ENCODE measurements at regions not wholly inside any gene's neighbourhood (a gene's known extent, or its start where the extent isn't known, plus 50 kb on each side); places are given as distances from the start of the nearest gene placed in this dataset.

DNA sequence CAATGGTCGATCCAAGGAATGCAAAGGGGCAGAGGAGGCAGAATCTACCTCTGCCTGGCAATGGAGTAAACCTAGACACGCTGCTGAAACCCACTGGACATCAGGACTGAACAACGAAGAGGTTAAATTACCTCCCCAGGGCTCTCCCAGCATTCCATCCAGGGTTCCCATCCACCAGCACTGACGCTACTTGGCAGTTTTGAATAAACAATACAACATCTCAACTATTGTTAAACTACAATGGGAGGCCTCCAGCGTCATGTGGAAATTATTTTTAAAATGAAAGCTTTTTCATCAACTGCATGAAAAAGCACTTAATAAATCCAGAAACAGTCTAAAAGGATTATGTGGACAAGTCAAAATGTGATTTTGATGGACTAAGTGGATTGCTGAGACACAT, 96.8 kb upstream of the NHSL1 start:
- no peak for TF ChIP-seq CTCF (IDR thresholded peaks at IDR 0.05; ENCODE audit: insufficient read depth, low read depth, low read length)
- no peak for DNase-seq (ENCODE audit: low read depth)
- H3K4me3 ChIP-seq (ENCODE audit: low read depth, low read length), result no peak overlapping the region

DNA sequence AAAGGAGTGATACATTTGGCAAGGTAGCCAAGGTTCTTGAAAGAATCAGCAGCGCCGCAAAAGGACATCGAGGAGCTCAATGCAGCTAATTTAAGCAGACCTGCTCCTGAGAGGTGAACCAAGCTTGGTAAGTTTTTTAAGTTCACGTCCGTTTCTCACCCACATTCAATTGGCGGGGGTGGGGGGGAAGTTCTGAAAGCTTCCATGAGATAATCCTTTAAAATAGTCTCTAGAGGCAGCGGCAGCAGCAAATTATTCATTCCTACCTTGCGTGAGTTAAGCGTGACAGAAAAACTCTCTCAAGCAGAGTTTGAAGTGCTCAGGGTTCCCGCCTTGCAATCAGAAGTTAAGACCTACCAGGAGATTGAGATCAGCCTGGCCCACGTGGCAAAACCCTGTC, 97.3 kb upstream of the NHSL1 start:
- H3K4me3 ChIP-seq (ENCODE audit: low read depth, low read length), result no peak overlapping the region
- DNase-seq (ENCODE audit: low read depth), result no peak
- TF ChIP-seq CTCF (IDR thresholded peaks at IDR 0.05; ENCODE audit: insufficient read depth, low read depth, low read length), result no peak

DNA sequence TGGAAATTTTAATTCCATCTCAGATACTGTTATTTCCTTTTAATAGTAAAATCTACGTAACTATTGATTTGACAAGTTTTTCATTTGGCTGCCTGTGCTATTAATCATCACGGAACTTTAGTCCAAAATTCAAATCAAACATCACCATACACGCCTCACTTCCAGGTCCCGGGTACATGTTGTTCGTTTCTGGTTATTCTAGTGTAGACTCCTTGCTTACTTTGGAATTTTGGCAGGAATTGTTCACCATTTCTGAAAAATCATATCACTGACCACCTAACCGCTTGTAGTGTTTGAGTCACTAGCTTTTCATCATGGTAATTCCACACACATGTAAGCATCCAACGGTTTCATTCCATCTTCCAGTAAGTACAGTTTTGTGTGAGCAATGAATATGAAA, 98.0 kb upstream of the NHSL1 start:
- DNase-seq (ENCODE audit: low read depth), result no peak
- TF ChIP-seq CTCF (IDR thresholded peaks at IDR 0.05; ENCODE audit: insufficient read depth, low read depth, low read length), result no peak
- no peak overlapping the region for H3K4me3 ChIP-seq (ENCODE audit: low read depth, low read length)

- H3K4me3 ChIP-seq (ENCODE audit: low read depth, low read length), result no peak overlapping the region
- no peak for DNase-seq (ENCODE audit: low read depth)
- no peak for TF ChIP-seq CTCF (IDR thresholded peaks at IDR 0.05; ENCODE audit: insufficient read depth, low read depth, low read length)
Measured at GRCh38 chr6:138598562-138599173, 99.4 kb upstream of the NHSL1 start.

DNA sequence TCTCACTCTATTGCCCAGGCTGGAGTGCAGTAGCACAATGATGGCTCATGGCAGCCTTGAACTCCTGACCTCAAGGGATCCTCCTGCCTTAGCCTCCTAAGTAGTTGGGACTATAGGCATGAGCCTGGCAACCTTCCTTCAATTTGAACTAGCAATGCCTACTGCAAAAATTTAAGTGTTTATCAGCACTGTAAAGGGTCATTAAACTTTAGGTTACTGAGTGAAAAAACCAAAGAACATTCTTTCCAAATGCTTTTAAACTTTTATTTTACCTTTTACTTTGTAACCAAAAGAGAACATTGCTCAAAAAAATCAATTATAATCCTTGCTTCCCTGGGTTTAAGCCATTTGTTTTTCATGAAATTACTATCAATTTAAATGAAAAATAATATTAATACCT, 101.0 kb upstream of the NHSL1 start:
- H3K4me3 ChIP-seq (ENCODE audit: low read depth, low read length), result no peak overlapping the region
- no peak for TF ChIP-seq CTCF (IDR thresholded peaks at IDR 0.05; ENCODE audit: insufficient read depth, low read depth, low read length)
- no peak for DNase-seq (ENCODE audit: low read depth)

DNA sequence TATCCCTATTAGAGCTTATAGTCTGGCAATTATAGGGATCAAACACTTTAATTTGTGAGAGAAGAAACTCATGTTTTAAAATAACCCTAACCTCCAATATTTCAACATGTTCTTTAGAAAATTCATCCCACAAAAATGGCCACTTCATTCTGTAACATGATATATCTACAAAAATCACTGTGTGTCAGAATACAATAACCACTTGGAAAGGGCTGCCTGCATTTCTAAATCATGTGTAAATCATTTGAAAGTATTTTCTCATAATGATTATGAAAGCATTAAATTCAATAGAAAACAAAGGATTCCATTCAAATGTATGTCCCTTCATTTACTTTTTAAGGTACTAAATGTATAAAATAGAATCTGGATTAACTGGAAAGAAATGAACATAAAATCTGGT, 101.4 kb upstream of the NHSL1 start:
- H3K4me3 ChIP-seq (ENCODE audit: low read depth, low read length), result no peak overlapping the region
- no peak for TF ChIP-seq CTCF (IDR thresholded peaks at IDR 0.05; ENCODE audit: insufficient read depth, low read depth, low read length)
- no peak for DNase-seq (ENCODE audit: low read depth)

DNA sequence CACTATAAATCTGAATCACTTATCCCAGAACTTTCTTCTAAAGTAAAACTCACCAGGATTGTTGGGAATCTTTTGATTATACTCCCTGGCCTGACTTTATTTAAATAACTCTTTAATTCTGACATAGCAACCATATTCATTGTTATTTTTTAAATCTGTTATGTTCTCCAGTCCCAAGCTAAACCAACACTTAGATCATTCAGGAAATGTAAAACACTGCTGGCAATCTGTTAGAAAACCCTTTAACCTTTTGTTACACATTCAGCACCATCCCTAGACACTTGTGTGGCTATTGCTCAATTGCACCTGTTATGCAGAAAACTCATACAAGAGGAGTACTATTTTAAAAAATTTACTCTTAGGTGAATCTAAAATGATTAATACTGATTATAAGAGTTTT, 101.8 kb upstream of the NHSL1 start:
- TF ChIP-seq CTCF (IDR thresholded peaks at IDR 0.05; ENCODE audit: insufficient read depth, low read depth, low read length), result no peak
- DNase-seq (ENCODE audit: low read depth), result peak; percentile 39
- H3K4me3 ChIP-seq (ENCODE audit: low read depth, low read length), result no peak overlapping the region

All from fibroblast of villous mesenchyme (primary cell).